ENCODE measurements at regions not wholly inside any gene's neighbourhood (a gene's known extent, or its start where the extent isn't known, plus 50 kb on each side); places are given as distances from the start of the nearest gene placed in this dataset.

DNA sequence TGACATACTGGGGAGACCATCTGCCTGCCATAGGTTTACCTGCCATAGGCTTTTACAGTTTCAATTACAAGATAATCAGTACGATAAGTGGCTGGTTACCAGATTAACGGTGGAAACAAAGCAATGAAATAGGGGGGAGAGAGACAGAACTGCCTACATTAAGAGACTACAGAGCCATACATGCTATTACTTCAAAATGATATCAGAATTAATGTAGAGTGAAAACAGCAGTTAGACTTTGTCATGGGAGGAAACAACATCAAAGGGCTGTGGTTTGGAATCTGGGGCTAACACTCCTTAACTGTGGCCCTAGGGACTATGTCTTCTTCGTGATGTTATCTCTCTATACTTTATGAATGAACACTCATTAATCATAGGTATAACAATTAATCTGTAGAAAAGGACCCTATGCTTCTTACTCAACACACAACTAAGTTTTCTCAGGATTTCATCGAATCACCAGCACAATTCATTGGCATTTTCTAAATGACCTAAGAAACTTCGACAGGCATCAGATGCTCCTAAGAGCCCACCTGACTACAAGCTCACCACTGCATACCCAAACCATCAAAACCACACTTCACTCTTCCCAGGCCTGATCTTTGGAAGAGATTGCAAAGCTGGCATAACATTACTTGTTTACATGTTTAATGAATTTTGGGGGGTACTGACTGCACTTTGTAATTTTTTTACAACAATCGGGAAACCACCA, 475.6 kb upstream of the SOX5 start:
- no peaks in the 10 kb centered on the region for H3K9me2 ChIP-seq (ENCODE audit: insufficient read depth, low read length)
- H3K79me2 ChIP-seq (replicated peaks; ENCODE audit: insufficient read depth, low read length): peaks cover 3% of the 10 kb centered on the region
- no peaks in the 10 kb centered on the region for H3F3A ChIP-seq (ENCODE audit: insufficient read depth, low read length, poor library complexity, severe bottlenecking)
- no peak overlapping the region for H2AFZ ChIP-seq (ENCODE audit: low read depth, low read length)
- no peak overlapping the region for H3K9ac ChIP-seq (ENCODE audit: low read length)
- H4K20me1 ChIP-seq (ENCODE audit: insufficient read depth): no peaks in the 10 kb centered on the region
- H3K36me3 ChIP-seq (ENCODE audit: insufficient read depth, low read length): no peaks in the 10 kb centered on the region
- no peaks in the 10 kb centered on the region for H3K27me3 ChIP-seq (ENCODE audit: insufficient read depth, low read depth, low read length)
- no peak overlapping the region for H3K4me3 ChIP-seq (ENCODE audit: low read length)
- TF ChIP-seq, protein P1, sequence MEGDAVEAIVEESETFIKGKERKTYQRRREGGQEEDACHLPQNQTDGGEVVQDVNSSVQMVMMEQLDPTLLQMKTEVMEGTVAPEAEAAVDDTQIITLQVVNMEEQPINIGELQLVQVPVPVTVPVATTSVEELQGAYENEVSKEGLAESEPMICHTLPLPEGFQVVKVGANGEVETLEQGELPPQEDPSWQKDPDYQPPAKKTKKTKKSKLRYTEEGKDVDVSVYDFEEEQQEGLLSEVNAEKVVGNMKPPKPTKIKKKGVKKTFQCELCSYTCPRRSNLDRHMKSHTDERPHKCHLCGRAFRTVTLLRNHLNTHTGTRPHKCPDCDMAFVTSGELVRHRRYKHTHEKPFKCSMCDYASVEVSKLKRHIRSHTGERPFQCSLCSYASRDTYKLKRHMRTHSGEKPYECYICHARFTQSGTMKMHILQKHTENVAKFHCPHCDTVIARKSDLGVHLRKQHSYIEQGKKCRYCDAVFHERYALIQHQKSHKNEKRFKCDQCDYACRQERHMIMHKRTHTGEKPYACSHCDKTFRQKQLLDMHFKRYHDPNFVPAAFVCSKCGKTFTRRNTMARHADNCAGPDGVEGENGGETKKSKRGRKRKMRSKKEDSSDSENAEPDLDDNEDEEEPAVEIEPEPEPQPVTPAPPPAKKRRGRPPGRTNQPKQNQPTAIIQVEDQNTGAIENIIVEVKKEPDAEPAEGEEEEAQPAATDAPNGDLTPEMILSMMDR (IDR thresholded peaks at IDR 0.05; ENCODE audit: poor library complexity, severe bottlenecking): no peak
- TF ChIP-seq EP300 (conservative IDR thresholded peaks at IDR 0.05; ENCODE audit: poor library complexity, severe bottlenecking): no peak
- TF ChIP-seq MXI1 (conservative IDR thresholded peaks at IDR 0.05; ENCODE audit: poor library complexity, severe bottlenecking): no peak
- TF ChIP-seq SMC3 (conservative IDR thresholded peaks at IDR 0.05; ENCODE audit: poor library complexity): no peak
- no peak overlapping the region for H3K4me2 ChIP-seq (ENCODE audit: low read length)
- no peak overlapping the region for H3K27ac ChIP-seq (ENCODE audit: low read length)
- H3K9me3 ChIP-seq (ENCODE audit: low read length): no peaks in the 10 kb centered on the region

DNA sequence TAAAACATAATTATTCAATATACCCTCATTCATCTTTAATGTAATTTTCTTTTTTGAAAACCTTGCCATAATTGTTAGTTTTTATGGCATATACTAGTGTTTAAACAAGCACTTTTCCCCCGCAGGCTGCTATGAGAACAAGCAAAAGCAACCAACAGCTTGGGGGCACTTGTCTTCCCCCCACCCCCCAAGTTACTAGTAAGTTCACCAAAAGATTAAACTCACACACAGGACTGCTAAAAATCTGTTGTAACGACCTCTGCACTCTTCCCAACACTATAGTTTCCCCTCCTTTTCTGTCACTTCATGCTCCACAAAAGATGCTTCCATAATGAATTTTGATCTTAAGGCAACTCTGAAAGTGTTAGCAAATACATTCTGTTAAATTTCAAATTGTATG, 474.9 kb upstream of the SOX5 start:
- H4K20me1 ChIP-seq (ENCODE audit: insufficient read depth): no peaks in the 10 kb centered on the region
- H3K9me3 ChIP-seq (ENCODE audit: low read length): no peaks in the 10 kb centered on the region
- peaks cover 3% of the 10 kb centered on the region for H3K79me2 ChIP-seq (replicated peaks; ENCODE audit: insufficient read depth, low read length)
- H3K27ac ChIP-seq (ENCODE audit: low read length): no peak overlapping the region
- TF ChIP-seq, protein P1 (IDR thresholded peaks at IDR 0.05; ENCODE audit: poor library complexity, severe bottlenecking): no peak
- TF ChIP-seq POLR2AphosphoS5 (IDR thresholded peaks at IDR 0.05) (no peak), MXI1 (conservative IDR thresholded peaks at IDR 0.05; ENCODE audit: poor library complexity, severe bottlenecking) (no peak), SMC3 (conservative IDR thresholded peaks at IDR 0.05; ENCODE audit: poor library complexity) (no peak), TAF1 (IDR thresholded peaks at IDR 0.05; ENCODE audit: low read depth) (no peak), EZH2 (IDR thresholded peaks at IDR 0.05; ENCODE audit: borderline replicate concordance, insufficient read depth, low read length, poor library complexity, severe bottlenecking) (no peak), RAD21 (conservative IDR thresholded peaks at IDR 0.05) (no peak), EP300 (conservative IDR thresholded peaks at IDR 0.05; ENCODE audit: poor library complexity, severe bottlenecking) (no peak)
- TF ChIP-seq, protein P2, sequence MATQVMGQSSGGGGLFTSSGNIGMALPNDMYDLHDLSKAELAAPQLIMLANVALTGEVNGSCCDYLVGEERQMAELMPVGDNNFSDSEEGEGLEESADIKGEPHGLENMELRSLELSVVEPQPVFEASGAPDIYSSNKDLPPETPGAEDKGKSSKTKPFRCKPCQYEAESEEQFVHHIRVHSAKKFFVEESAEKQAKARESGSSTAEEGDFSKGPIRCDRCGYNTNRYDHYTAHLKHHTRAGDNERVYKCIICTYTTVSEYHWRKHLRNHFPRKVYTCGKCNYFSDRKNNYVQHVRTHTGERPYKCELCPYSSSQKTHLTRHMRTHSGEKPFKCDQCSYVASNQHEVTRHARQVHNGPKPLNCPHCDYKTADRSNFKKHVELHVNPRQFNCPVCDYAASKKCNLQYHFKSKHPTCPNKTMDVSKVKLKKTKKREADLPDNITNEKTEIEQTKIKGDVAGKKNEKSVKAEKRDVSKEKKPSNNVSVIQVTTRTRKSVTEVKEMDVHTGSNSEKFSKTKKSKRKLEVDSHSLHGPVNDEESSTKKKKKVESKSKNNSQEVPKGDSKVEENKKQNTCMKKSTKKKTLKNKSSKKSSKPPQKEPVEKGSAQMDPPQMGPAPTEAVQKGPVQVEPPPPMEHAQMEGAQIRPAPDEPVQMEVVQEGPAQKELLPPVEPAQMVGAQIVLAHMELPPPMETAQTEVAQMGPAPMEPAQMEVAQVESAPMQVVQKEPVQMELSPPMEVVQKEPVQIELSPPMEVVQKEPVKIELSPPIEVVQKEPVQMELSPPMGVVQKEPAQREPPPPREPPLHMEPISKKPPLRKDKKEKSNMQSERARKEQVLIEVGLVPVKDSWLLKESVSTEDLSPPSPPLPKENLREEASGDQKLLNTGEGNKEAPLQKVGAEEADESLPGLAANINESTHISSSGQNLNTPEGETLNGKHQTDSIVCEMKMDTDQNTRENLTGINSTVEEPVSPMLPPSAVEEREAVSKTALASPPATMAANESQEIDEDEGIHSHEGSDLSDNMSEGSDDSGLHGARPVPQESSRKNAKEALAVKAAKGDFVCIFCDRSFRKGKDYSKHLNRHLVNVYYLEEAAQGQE (IDR thresholded peaks at IDR 0.05; ENCODE audit: borderline replicate concordance): no peak
- H3K4me2 ChIP-seq (ENCODE audit: low read length): no peak overlapping the region
- no peak overlapping the region for H2AFZ ChIP-seq (ENCODE audit: low read depth, low read length)
- H3F3A ChIP-seq (ENCODE audit: insufficient read depth, low read length, poor library complexity, severe bottlenecking): no peaks in the 10 kb centered on the region
- H3K4me3 ChIP-seq (ENCODE audit: low read length): no peak overlapping the region
- H3K27me3 ChIP-seq (ENCODE audit: insufficient read depth, low read depth, low read length): no peaks in the 10 kb centered on the region
- no peaks in the 10 kb centered on the region for H3K9me2 ChIP-seq (ENCODE audit: insufficient read depth, low read length)
- no peak overlapping the region for H3K9ac ChIP-seq (ENCODE audit: low read length)
- no peaks in the 10 kb centered on the region for H3K36me3 ChIP-seq (ENCODE audit: insufficient read depth, low read length)
